Heart left ventricle (tissue), 16 donors: ENCODE measurements at regions not wholly inside any gene's neighbourhood (a gene's known extent, or its start where the extent isn't known, plus 50 kb on each side); places are given as distances from the start of the nearest gene placed in this dataset.

ENCODE experiments used
- ATAC-seq, 4 donors: fragments of 200-7000 bp; cut with Tn5 transposase; one replicate each; pipeline ENCODE4 v1.9.1; 2020 to 2022; ENCODE audit warnings: moderate library complexity in 4 of 4, mild to moderate bottlenecking in 3 of 4, moderate number of reproducible peaks in 1 of 4
- DNase-seq, 5 donors: peaks; one replicate each; pipeline ENCODE4 v3.0.0-alpha.2; 2020
- H3K27ac ChIP-seq, 12 donors: fragments of 200-600 bp; sonication (generic) in 4 of 12; one replicate each; pipeline versions ENCODE4 v1.5.0 to v1.8.0; 2016 to 2022; ENCODE audit warnings: mild to moderate bottlenecking in 2 of 12
- H3K27me3 ChIP-seq, 9 donors: fragments of 200-600 bp; sonication (generic) in 2 of 9; one replicate each; pipeline versions ENCODE4 v1.5.1 to v1.8.0; 2016 to 2022; ENCODE audit warnings: mild to moderate bottlenecking in 3 of 9
- H3K36me3 ChIP-seq, 9 donors: fragments of 200-600 bp; sonication (generic) in 2 of 9; one replicate each; pipeline versions ENCODE4 v1.5.0 to v1.8.0; 2018 to 2022; ENCODE audit warnings: mild to moderate bottlenecking in 2 of 9
- H3K4me1 ChIP-seq, 12 donors: fragments of 200-600 bp; sonication (generic) in 4 of 12; one replicate each; pipeline versions ENCODE4 v1.5.0 to v1.8.0; 2016 to 2022; ENCODE audit warnings: mild to moderate bottlenecking in 3 of 12
- H3K4me3 ChIP-seq, 12 donors: fragments of 200-600 bp; sonication (generic) in 4 of 12; one replicate each; pipeline versions ENCODE4 v1.5.0 to v1.8.0; 2017 to 2022; ENCODE audit warnings: mild to moderate bottlenecking in 9 of 12, moderate library complexity in 4 of 12
- H3K9me3 ChIP-seq, 12 donors: fragments of 200-600 bp; sonication (generic) in 4 of 12; one replicate each; pipeline versions ENCODE4 v1.5.0 to v1.8.0; 2016 to 2022; ENCODE audit warnings: mild to moderate bottlenecking in 1 of 12
- CTCF ChIP-seq, 12 donors: fragments of 200-600 bp; sonication (generic) in 4 of 12; IDR thresholded peaks; one replicate each; pipeline versions ENCODE4 v1.5.0 to v1.8.0; 2018 to 2022; ENCODE audit warnings: antibody characterized with exemption in 12 of 12, mild to moderate bottlenecking in 5 of 12
- POLR2A ChIP-seq, 2 donors: fragments of 450-650 bp; IDR thresholded peaks; one replicate each; pipeline ENCODE4 v1.6.1; 2017; ENCODE audit warnings: antibody characterized with exemption in 2 of 2, mild to moderate bottlenecking in 2 of 2, moderate library complexity in 2 of 2
- WGBS, 4 donors: extraction: QIAGEN DNeasy Blood & Tissue Kit in 2 of 4; methylation state at CpG; one replicate each; pipeline versions ENCODE4 v1.1.5 to v1.1.7; 2013 to 2018; 5-methylcytosine and 5-hydroxymethylcytosine counted together
- intact Hi-C, 10 donors: fragments of 100-400 bp; cut with DNase I; formaldehyde crosslinking; loops; one replicate each; pipeline versions ENCODE4 v1.11.1 to v1.14.2; 2022
- donor health status: ischemic (EF 13 %, LVEDD 7.1; RV severe dilation, severe dysfunction).
- donor health status: healthy with polysubstance abuse.
- donor health status: DM: no; HTN: yes; CAD: no.
- donor health status: DM: no; HTN: no; CAD: no.
- donor health status: ischemic (EF 25% LVEDD 6.9; RV normal size, moderate dysfunction).
- donor health status: ischemic (EF 25% LVEDD 5.7; RV mildly dilated, moderate dysfunction).
- donor health status: healthy.
- donor health status: DM: yes; HTN: yes; CAD: no.
- donor health status: ischemic (EF 35%, LVEDD 5.7; RV mildly dilated, moderate dysfunction).
- donor health status: nonischemic (EF 11% LVEDD 7.7; RV severe dilation, severe dysfunction).
- donor health status: DM: yes; HTN: yes; CAD: no.
- donor health status: PGD.
- donor health status: ischemic (EF 29% LVEDD 5.4; RV normal size, mild dysfunction).
- donor health status: nonischemic (EF 23%, LVEDD 6.1; RV moderate dilation, normal function).

GRCh38 chr10:4685491-4685890 is 140.5 kb upstream of the AKR1E2 start:
- intact Hi-C loops = no loop called here
- H3K9me3 ChIP-seq = no peaks in the 10 kb centered on the region
- H3K36me3 ChIP-seq = no peaks in the 10 kb centered on the region
- H3K27ac ChIP-seq = peak overlapping the region in 10 of 12 donors; percentile 4 to 60 (median 42)
- DNase-seq (peak in 2 of 5 donors; percentile 11 to 25), ATAC-seq (peak in 3 of 4 donors; percentile 38 to 92 (median 45))
- peaks cover 0 to 19% (median 9%) of the 10 kb centered on the region in 12 donors for H3K4me1 ChIP-seq
- WGBS, 4 donors = 46 to 62% (median 53%) methylated on average over 3 of the region's 3 CpGs
- H3K4me3 ChIP-seq = no peak overlapping the region
- H3K27me3 ChIP-seq = no peaks in the 10 kb centered on the region
- TF ChIP-seq POLR2A (IDR thresholded peaks at IDR 0.05) (peak in 1 of 2 donors; percentile 25), CTCF (IDR thresholded peaks at IDR 0.05) (no peak)

GRCh38 chr10:4684434-4684833 is 141.6 kb upstream of the AKR1E2 start:
- intact Hi-C loops = no loop called here
- Histone ChIP-seq H3K4me1 (peaks cover 0 to 19% (median 9%) of the 10 kb centered on the region in 12 donors), H3K27me3 (no peaks in the 10 kb centered on the region), H3K27ac (peak overlapping the region in 3 of 12 donors; percentile 22 to 48 (median 43)), H3K36me3 (no peaks in the 10 kb centered on the region), H3K9me3 (no peaks in the 10 kb centered on the region), H3K4me3 (no peak overlapping the region)
- TF ChIP-seq CTCF (IDR thresholded peaks at IDR 0.05) = no peak
- no peak for TF ChIP-seq POLR2A (IDR thresholded peaks at IDR 0.05)
- no peak for DNase-seq
- no peak for ATAC-seq

- Histone ChIP-seq H3K27me3 (no peaks in the 10 kb centered on the region), H3K36me3 (no peaks in the 10 kb centered on the region), H3K4me3 (no peak overlapping the region), H3K27ac (no peak overlapping the region), H3K9me3 (no peaks in the 10 kb centered on the region), H3K4me1 (peaks cover 0 to 19% (median 9%) of the 10 kb centered on the region in 12 donors)
- WGBS, 4 donors = 93 to 98% (median 97%) methylated on average over 8 of the region's 8 CpGs
- ATAC-seq (no peak), DNase-seq (no peak)
- intact Hi-C loops = no loop called here
- TF ChIP-seq CTCF (IDR thresholded peaks at IDR 0.05) (no peak), POLR2A (IDR thresholded peaks at IDR 0.05) (no peak)
Measured at GRCh38 chr10:4683838-4684237, 142.2 kb upstream of the AKR1E2 start.

GRCh38 chr10:4683137-4683536 is 142.9 kb upstream of the AKR1E2 start:
- Histone ChIP-seq H3K4me1 (peaks cover 0 to 19% (median 9%) of the 10 kb centered on the region in 12 donors), H3K4me3 (no peak overlapping the region), H3K36me3 (no peaks in the 10 kb centered on the region), H3K27ac (no peak overlapping the region), H3K27me3 (no peaks in the 10 kb centered on the region), H3K9me3 (no peaks in the 10 kb centered on the region)
- no peak for DNase-seq
- WGBS, 4 donors = 74 to 82% (median 77%) methylated on average over 2 of the region's 2 CpGs
- intact Hi-C loops = no loop called here
- no peak for TF ChIP-seq CTCF (IDR thresholded peaks at IDR 0.05)
- no peak for TF ChIP-seq POLR2A (IDR thresholded peaks at IDR 0.05)
- no peak for ATAC-seq
